Activated T-cell treated with anti-CD3 and anti-CD28 coated beads, Interleukin-2, amount 50 U/mL, for 4 hours (primary cell): ENCODE measurements at regions not wholly inside any gene's neighbourhood (a gene's known extent, or its start where the extent isn't known, plus 50 kb on each side); places are given as distances from the start of the nearest gene placed in this dataset.

Experiments used
- ATAC-seq, 2 donors: fragments of 200-7000 bp; cut with Tn5 transposase; one replicate each; pipeline ENCODE4 v1.10.0; 2021
- DNase-seq: peaks from one replicate; pipeline ENCODE4 v3.0.0-alpha.2; 2020
- H3K27me3 Mint-ChIP-seq: one replicate; pipeline ENCODE4 v1.8.0; 2021; ENCODE audit warnings: low read depth, mixed read lengths
- H3K36me3 Mint-ChIP-seq: one replicate; pipeline ENCODE4 v1.8.0; 2022; ENCODE audit warnings: mixed read lengths; ENCODE audit not compliant: insufficient read depth
- H3K4me1 Mint-ChIP-seq: one replicate; pipeline ENCODE4 v1.8.0; 2021; ENCODE audit warnings: low read depth, mixed read lengths
- H3K4me3 Mint-ChIP-seq: one replicate; pipeline ENCODE4 v1.8.0; 2021; ENCODE audit warnings: mild to moderate bottlenecking, moderate library complexity, mixed read lengths
- H3K9me3 Mint-ChIP-seq: one replicate; pipeline ENCODE4 v1.8.0; 2021; ENCODE audit warnings: mixed read lengths

DNA sequence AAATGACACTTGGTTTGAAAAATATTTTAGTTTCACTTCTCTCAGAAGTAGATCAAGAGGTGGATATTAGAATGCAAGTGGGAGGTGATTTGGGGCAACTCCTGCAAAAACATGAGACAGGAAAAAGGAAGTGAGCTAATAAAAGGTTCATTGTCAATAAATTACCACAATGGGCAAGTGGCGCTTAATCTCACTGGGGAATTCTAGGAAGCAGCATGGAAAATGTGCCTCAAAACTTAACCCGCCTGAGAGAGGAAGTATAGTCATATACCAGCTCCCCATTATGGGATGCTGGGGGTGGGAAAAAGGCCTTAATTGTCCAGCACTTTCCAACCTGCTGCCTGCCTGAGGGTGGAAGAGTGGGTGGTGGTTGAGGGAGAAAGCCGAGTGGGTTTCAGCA, 204.1 kb downstream of the ELAVL2 start:
- H3K4me3 Mint-ChIP-seq, result no peak overlapping the region
- no peaks in the 10 kb centered on the region for H3K27me3 Mint-ChIP-seq
- no peaks in the 10 kb centered on the region for H3K4me1 Mint-ChIP-seq
- no peaks in the 10 kb centered on the region for H3K36me3 Mint-ChIP-seq
- H3K9me3 Mint-ChIP-seq, result peaks cover 5% of the 10 kb centered on the region
- ATAC-seq (no peak), DNase-seq (no peak)

DNA sequence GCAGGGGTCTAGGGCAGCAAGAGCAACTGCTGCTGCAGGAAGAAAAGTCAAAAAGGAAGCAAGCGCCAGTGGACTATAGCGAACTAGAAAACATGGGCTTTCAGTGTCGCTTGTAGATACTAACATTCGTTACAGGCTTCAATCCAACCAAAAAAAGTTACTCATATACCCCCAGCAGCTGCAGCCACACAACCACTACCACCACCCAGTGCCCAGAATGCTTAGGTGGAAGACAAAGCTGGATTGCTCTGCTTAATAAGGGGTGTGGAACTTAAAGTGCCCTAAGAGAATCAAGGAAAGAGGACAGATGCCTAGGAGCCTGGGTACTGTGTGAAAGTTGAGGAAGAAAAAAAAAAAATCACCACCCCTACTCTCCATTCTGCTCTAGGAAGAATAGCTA, 203.6 kb downstream of the ELAVL2 start:
- no peak for ATAC-seq
- no peak overlapping the region for H3K4me3 Mint-ChIP-seq
- H3K9me3 Mint-ChIP-seq, result peaks cover 5% of the 10 kb centered on the region
- no peaks in the 10 kb centered on the region for H3K36me3 Mint-ChIP-seq
- H3K27me3 Mint-ChIP-seq, result no peaks in the 10 kb centered on the region
- DNase-seq, result no peak
- no peaks in the 10 kb centered on the region for H3K4me1 Mint-ChIP-seq

DNA sequence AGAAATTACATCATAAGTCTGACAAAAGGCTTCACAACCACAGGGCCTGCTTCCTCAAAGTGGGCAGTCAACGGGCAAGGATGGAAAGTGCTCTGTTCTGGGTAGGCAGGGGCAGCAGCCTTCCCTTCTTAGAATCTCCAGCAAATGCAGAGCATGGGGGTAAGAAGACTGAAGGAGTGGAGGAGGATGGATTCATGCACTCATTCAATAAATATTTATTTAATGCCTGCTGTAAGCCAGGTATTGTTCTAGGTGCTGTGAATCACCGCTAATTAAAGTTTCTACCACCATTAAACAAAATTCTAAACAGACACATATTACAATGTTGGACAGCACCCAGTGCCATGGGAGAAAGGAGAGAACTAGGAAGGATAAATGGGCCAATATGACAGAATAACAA, 195.6 kb downstream of the ELAVL2 start:
- Mint-ChIP-seq H3K9me3 (peaks cover 2% of the 10 kb centered on the region), H3K27me3 (no peaks in the 10 kb centered on the region), H3K36me3 (no peaks in the 10 kb centered on the region), H3K4me3 (no peak overlapping the region), H3K4me1 (no peaks in the 10 kb centered on the region)
- no peak for ATAC-seq
- no peak for DNase-seq

DNA sequence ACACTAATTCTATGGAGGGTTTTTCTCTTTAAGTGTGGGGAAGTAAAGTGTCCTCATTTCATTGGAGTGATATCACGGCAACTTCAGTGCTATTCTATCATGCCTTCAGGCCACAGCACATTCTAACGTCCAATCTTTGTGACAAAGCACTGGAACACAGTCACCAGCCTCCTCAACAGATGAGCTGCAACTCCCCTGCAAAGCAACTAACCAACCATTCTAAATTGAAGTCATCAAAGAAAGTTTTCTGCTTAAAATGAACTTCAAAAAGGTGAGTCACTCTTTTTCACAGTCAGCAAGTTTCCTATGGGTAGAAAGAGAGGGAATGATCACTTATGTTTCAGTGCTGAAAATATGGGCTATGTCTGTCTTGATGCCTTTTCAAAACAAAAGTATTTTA, 190.8 kb downstream of the ELAVL2 start:
- no peak for DNase-seq
- H3K4me3 Mint-ChIP-seq, result no peak overlapping the region
- peaks cover 7% of the 10 kb centered on the region for H3K9me3 Mint-ChIP-seq
- H3K27me3 Mint-ChIP-seq, result no peaks in the 10 kb centered on the region
- no peaks in the 10 kb centered on the region for H3K4me1 Mint-ChIP-seq
- ATAC-seq, result no peak
- no peaks in the 10 kb centered on the region for H3K36me3 Mint-ChIP-seq

GRCh38 chr9:23636199-23636598, 189.8 kb downstream of the ELAVL2 start:
- H3K9me3 Mint-ChIP-seq, result peaks cover 7% of the 10 kb centered on the region
- no peaks in the 10 kb centered on the region for H3K27me3 Mint-ChIP-seq
- H3K36me3 Mint-ChIP-seq, result no peaks in the 10 kb centered on the region
- ATAC-seq, result no peak
- no peak overlapping the region for H3K4me3 Mint-ChIP-seq
- H3K4me1 Mint-ChIP-seq, result no peaks in the 10 kb centered on the region
- DNase-seq, result no peak

GRCh38 chr9:23638011-23638410, 188.0 kb downstream of the ELAVL2 start:
- Mint-ChIP-seq H3K4me1 (no peaks in the 10 kb centered on the region), H3K36me3 (no peaks in the 10 kb centered on the region), H3K9me3 (peaks cover 7% of the 10 kb centered on the region), H3K27me3 (no peaks in the 10 kb centered on the region), H3K4me3 (no peak overlapping the region)
- DNase-seq, result no peak
- ATAC-seq, result no peak

GRCh38 chr9:23638837-23639426, 187.1 kb downstream of the ELAVL2 start:
- Mint-ChIP-seq H3K9me3 (peaks cover 7% of the 10 kb centered on the region), H3K4me3 (no peak overlapping the region), H3K4me1 (no peaks in the 10 kb centered on the region), H3K36me3 (no peaks in the 10 kb centered on the region), H3K27me3 (no peaks in the 10 kb centered on the region)
- no peak for DNase-seq
- ATAC-seq, result no peak
